OCI-LY7 (cell line): ENCODE measurements at regions not wholly inside any gene's neighbourhood (a gene's known extent, or its start where the extent isn't known, plus 50 kb on each side); places are given as distances from the start of the nearest gene placed in this dataset.

Experiments used
- CTCF ChIP-seq: fragments of 200-600 bp; sonication (generic); conservative IDR thresholded peaks from 2 replicates; pipeline ENCODE4 v1.5.1; 2014; ENCODE audit warnings: mild to moderate bottlenecking, antibody characterized with exemption, low read length, moderate library complexity, mixed read lengths
- EZH2phosphoT487 ChIP-seq: fragments of 200-600 bp; sonication (generic); IDR thresholded peaks from 2 replicates; pipeline ENCODE4 v1.6.1; 2018; ENCODE audit warnings: low read depth, borderline replicate concordance, mild to moderate bottlenecking, mixed run types, antibody characterized with exemption, low read length, moderate library complexity, mixed read lengths

- TF ChIP-seq CTCF (no peak), EZH2phosphoT487 (no peak)
Measured at GRCh38 chr13:20331949-20332348, 99.8 kb upstream of the GJB6 start.
